ENCODE measurements at regions not wholly inside any gene's neighbourhood (a gene's known extent, or its start where the extent isn't known, plus 50 kb on each side); places are given as distances from the start of the nearest gene placed in this dataset.

GRCh38 chr5:103910786-103911185 is 348.2 kb upstream of the NUDT12 start:
- no peak for TF ChIP-seq FOS (IDR thresholded peaks at IDR 0.05; ENCODE audit: borderline replicate concordance, insufficient read depth, low read length)
- no peak for TF ChIP-seq POLR2AphosphoS5 (IDR thresholded peaks at IDR 0.05; ENCODE audit: insufficient read depth, low read depth, low read length)
- no peak for TF ChIP-seq MAX (IDR thresholded peaks at IDR 0.05; ENCODE audit: insufficient read depth, insufficient read length)
- no peak for TF ChIP-seq EZH2 (IDR thresholded peaks at IDR 0.05; ENCODE audit: borderline replicate concordance, low read depth, low read length, severe bottlenecking)
- H4K20me1 ChIP-seq (replicated peaks; ENCODE audit: control insufficient read depth, extremely low read depth, insufficient read depth, low read length): no peaks in the 10 kb centered on the region
- H3K4me3 ChIP-seq (replicated peaks in 1 of 3; ENCODE audit: insufficient read depth in 1 of 3, low read depth in 1 of 3, low read length in 3 of 3): no peak overlapping the region
- intact Hi-C loops (cut with micrococcal nuclease): no loop called here
- FAIRE-seq (no peak), DNase-seq (ENCODE audit: low read depth, low spot score) (no peak)
- BruUV-seq (replicated peaks): no TSS peak
- dilution Hi-C loops (cut with MboI; ENCODE audit: extremely low pct_ligation_motif_present, low sequenced_read_pairs): no loop called here
- no peaks in the 10 kb centered on the region for H3K36me3 ChIP-seq (ENCODE audit: control insufficient read depth in 2 of 2, extremely low read depth in 1 of 2, insufficient read depth in 2 of 2, low read length in 2 of 2)
- no peaks in the 10 kb centered on the region for H3K27me3 ChIP-seq (ENCODE audit: control insufficient read depth in 2 of 2, insufficient read depth in 2 of 2, low read length in 2 of 2)
- H3K9me3 ChIP-seq (replicated peaks; ENCODE audit: control insufficient read depth, insufficient read depth, low read length): no peaks in the 10 kb centered on the region
- H3K4me1 ChIP-seq (ENCODE audit: control insufficient read depth, extremely low read depth, insufficient read depth, low read length): no peaks in the 10 kb centered on the region
- no peak overlapping the region for H3K9ac ChIP-seq (replicated peaks; ENCODE audit: extremely low read depth, insufficient read depth, low read length)
- H3K79me2 ChIP-seq (ENCODE audit: control insufficient read depth, insufficient read depth, low read length): no peaks in the 10 kb centered on the region
- no peaks in the 10 kb centered on the region for H3K9me1 ChIP-seq (replicated peaks; ENCODE audit: control insufficient read depth, extremely low read depth, insufficient read depth, low read length)
- H3K4me2 ChIP-seq (ENCODE audit: insufficient read depth, low read length): no peak overlapping the region
- H2AFZ ChIP-seq (ENCODE audit: low read depth, low read length): no peak overlapping the region
- H3K27ac ChIP-seq (ENCODE audit: insufficient read depth, low read depth, low read length): no peak overlapping the region
- CTCF ChIA-PET: no interaction called here
- POLR2A ChIA-PET: no interaction called here

DNA sequence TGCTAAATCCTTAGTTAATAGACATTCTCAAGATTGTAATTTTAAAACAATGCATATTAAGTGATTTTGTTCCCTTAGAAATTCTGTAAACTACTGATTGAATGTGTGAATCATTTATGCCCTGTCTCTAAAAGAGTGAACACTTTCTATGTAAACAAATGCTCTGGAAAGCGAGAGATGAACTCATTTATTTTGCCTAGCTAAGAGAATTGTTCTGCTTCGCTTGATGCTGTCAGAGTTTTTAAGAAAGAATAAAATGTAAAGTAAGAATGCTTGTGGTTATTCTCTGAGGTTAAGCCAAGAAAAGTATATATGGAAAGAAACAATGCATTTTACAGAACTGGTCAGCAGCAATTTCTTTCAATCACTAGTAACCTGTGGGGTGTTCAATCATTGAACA is 347.4 kb upstream of the NUDT12 start:
- no peak overlapping the region for H3K27ac ChIP-seq (ENCODE audit: insufficient read depth, low read depth, low read length)
- no peaks in the 10 kb centered on the region for H3K36me3 ChIP-seq (ENCODE audit: control insufficient read depth in 2 of 2, extremely low read depth in 1 of 2, insufficient read depth in 2 of 2, low read length in 2 of 2)
- no peaks in the 10 kb centered on the region for H4K20me1 ChIP-seq (replicated peaks; ENCODE audit: control insufficient read depth, extremely low read depth, insufficient read depth, low read length)
- H3K79me2 ChIP-seq (ENCODE audit: control insufficient read depth, insufficient read depth, low read length): no peaks in the 10 kb centered on the region
- no peak overlapping the region for H3K4me3 ChIP-seq (replicated peaks in 1 of 3; ENCODE audit: insufficient read depth in 1 of 3, low read depth in 1 of 3, low read length in 3 of 3)
- intact Hi-C loops (cut with micrococcal nuclease): no loop called here
- DNase-seq (ENCODE audit: low read depth, low spot score) (no peak), FAIRE-seq (no peak)
- no peaks in the 10 kb centered on the region for H3K27me3 ChIP-seq (ENCODE audit: control insufficient read depth in 2 of 2, insufficient read depth in 2 of 2, low read length in 2 of 2)
- H3K4me2 ChIP-seq (ENCODE audit: insufficient read depth, low read length): no peak overlapping the region
- no peaks in the 10 kb centered on the region for H3K4me1 ChIP-seq (ENCODE audit: control insufficient read depth, extremely low read depth, insufficient read depth, low read length)
- H2AFZ ChIP-seq (ENCODE audit: low read depth, low read length): no peak overlapping the region
- ChIA-PET CTCF (no interaction called here), POLR2A (no interaction called here)
- BruUV-seq (replicated peaks): no TSS peak
- no peak for TF ChIP-seq CTCF (IDR thresholded peaks at IDR 0.05; ENCODE audit: extremely low read depth in 1 of 2, insufficient read depth in 1 of 2, low read depth in 1 of 2, low read length in 2 of 2)
- no peak for TF ChIP-seq FOS (IDR thresholded peaks at IDR 0.05; ENCODE audit: borderline replicate concordance, insufficient read depth, low read length)
- TF ChIP-seq MAX (IDR thresholded peaks at IDR 0.05; ENCODE audit: insufficient read depth, insufficient read length): no peak
- TF ChIP-seq POLR2A (IDR thresholded peaks at IDR 0.05; ENCODE audit: low read depth, low read length): no peak
- no peak for TF ChIP-seq EZH2 (IDR thresholded peaks at IDR 0.05; ENCODE audit: borderline replicate concordance, low read depth, low read length, severe bottlenecking)
- TF ChIP-seq MYC (IDR thresholded peaks at IDR 0.05; ENCODE audit: low read depth, low read length): no peak
- no peak for TF ChIP-seq GATA2 (IDR thresholded peaks at IDR 0.05; ENCODE audit: insufficient read depth, insufficient read length, low read depth, low read length)
- TF ChIP-seq JUN (IDR thresholded peaks at IDR 0.05; ENCODE audit: borderline replicate concordance, insufficient read depth, insufficient read length, low read depth): no peak
- no peaks in the 10 kb centered on the region for H3K9me1 ChIP-seq (replicated peaks; ENCODE audit: control insufficient read depth, extremely low read depth, insufficient read depth, low read length)
- no peaks in the 10 kb centered on the region for H3K9me3 ChIP-seq (replicated peaks; ENCODE audit: control insufficient read depth, insufficient read depth, low read length)
- dilution Hi-C loops (cut with MboI; ENCODE audit: extremely low pct_ligation_motif_present, low sequenced_read_pairs): no loop called here
- no peak overlapping the region for H3K9ac ChIP-seq (replicated peaks; ENCODE audit: extremely low read depth, insufficient read depth, low read length)

All from endothelial cell of umbilical vein (primary cell).